Activated naive CD4-positive, alpha-beta T cell treated with anti-CD3 and anti-CD28 coated beads, Interleukin-2, amount 50 U/mL, for 72 hours (primary cell): ENCODE measurements at regions not wholly inside any gene's neighbourhood (a gene's known extent, or its start where the extent isn't known, plus 50 kb on each side); places are given as distances from the start of the nearest gene placed in this dataset.

Experiments
- ATAC-seq, 2 donors: fragments of 150-1000 bp; cut with Tn5 transposase; 2 replicates each; pipeline ENCODE4 v1.10.0; 2021; ENCODE audit warnings: mild to moderate bottlenecking in 2 of 2, moderate library complexity in 2 of 2
- DNase-seq, 2 donors: peaks; one replicate each; pipeline ENCODE4 v3.0.0; 2021 to 2022; ENCODE audit warnings: low spot score in 2 of 2
- H3K27ac Mint-ChIP-seq, 2 donors: one replicate each; pipeline ENCODE4 v1.8.0; 2022; ENCODE audit warnings: mild to moderate bottlenecking in 2 of 2, mixed read lengths in 2 of 2
- H3K36me3 Mint-ChIP-seq, 2 donors: one replicate each; pipeline ENCODE4 v1.8.0; 2022; ENCODE audit warnings: mixed read lengths in 2 of 2
- H3K9me3 Mint-ChIP-seq, 2 donors: one replicate each; pipeline ENCODE4 v1.8.0; 2022; ENCODE audit warnings: mixed read lengths in 2 of 2

DNA sequence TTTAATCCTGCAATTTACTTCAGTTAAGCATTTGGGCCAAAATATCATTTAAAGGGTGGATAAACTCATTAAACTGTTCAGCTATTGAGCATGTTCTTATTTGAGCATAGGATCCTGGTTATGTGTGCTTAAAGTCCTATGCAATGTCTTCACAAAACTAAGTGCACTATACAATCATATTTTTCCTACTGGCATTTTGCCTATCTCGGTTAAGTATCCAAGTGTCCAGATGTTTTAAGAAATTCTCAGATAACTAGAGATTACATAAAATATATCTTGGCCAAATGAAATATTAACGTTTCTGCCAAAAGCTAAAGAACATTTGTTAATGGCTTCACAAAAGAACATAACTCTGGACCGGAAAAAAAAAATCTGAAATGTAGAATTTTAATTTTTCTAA lies 250.8 kb upstream of the LRFN5 start:
- ATAC-seq = no peak
- no peak for DNase-seq
- Mint-ChIP-seq H3K9me3 (peaks cover 4 to 7% of the 10 kb centered on the region in 2 donors), H3K36me3 (no peaks in the 10 kb centered on the region), H3K27ac (no peak overlapping the region)

DNA sequence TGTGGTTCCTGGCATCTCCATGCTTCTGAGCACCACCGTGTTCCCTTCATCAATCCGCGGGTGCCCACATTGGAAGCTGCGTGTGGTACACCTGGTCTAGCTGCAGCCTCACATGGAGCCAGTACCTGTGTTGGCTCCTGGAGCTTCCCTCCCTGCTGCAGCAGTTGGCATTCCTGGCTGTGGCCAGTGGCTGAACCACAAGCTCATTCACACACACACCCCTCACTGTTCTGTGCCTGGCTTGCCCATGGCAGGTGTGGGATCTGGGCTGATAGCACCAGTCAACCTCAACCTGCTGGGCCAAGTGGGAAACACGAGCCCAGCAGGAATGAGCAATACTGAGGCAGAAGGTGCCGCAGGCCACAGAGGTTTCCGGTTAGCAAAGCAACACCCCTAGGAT lies 256.2 kb upstream of the LRFN5 start:
- Mint-ChIP-seq H3K27ac (no peak overlapping the region), H3K9me3 (peaks cover 0 to 3% of the 10 kb centered on the region in 2 donors), H3K36me3 (no peaks in the 10 kb centered on the region)
- no peak for ATAC-seq
- no peak for DNase-seq

DNA sequence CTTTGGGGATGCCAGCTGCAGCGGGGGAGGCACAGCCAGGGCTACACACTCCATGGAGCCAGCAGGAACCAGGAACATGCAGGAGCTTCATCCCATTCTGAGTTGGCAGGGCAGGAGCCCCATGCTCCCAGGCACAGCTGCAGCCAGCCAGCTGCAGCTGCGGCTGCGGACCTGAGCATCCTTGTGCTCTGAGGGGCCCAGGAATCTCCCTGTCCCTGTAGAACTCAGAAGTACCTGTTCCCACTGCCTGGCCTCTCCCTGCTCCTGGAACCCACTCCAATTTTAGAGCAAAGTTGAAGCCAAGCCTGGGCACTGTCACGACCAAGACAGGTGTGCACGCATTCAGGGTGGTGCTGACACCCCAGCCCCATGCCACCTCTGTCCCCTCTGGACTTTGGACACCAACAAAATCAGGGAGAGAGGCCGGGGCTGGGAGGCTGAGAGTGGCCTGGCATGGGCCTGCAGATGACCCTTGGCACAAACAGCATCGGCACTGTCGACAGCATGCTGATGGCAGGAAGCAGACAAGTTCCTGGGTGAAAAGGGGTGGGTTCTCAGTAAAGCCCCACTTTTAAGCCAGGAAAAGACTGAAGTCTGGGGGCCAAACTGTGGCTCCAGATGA lies 257.3 kb upstream of the LRFN5 start:
- H3K36me3 Mint-ChIP-seq = no peaks in the 10 kb centered on the region
- no peaks in the 10 kb centered on the region for H3K9me3 Mint-ChIP-seq
- no peak overlapping the region for H3K27ac Mint-ChIP-seq
- ATAC-seq (no peak), DNase-seq (no peak)

DNA sequence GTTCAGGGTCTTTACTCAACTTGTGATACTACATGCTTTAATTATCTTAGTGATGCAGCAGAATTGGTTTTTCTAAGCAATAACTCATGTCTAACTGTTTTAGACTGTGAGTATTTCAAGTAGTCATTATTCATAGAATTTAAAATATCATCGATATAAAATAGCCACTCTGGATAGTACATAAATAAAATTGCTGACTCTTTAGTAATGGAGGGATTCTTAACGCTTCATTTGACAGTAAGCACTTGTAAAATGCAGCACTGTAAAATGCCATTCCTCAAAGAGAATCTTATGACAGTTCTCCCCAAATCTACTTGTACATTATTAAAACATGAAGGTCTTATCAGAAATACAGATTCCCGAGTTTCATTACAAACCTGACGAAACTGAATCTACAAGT lies 262.8 kb upstream of the LRFN5 start:
- H3K9me3 Mint-ChIP-seq = peaks cover 7 to 8% of the 10 kb centered on the region in 2 donors
- H3K36me3 Mint-ChIP-seq = no peaks in the 10 kb centered on the region
- no peak for DNase-seq
- no peak for ATAC-seq
- H3K27ac Mint-ChIP-seq = no peak overlapping the region

DNA sequence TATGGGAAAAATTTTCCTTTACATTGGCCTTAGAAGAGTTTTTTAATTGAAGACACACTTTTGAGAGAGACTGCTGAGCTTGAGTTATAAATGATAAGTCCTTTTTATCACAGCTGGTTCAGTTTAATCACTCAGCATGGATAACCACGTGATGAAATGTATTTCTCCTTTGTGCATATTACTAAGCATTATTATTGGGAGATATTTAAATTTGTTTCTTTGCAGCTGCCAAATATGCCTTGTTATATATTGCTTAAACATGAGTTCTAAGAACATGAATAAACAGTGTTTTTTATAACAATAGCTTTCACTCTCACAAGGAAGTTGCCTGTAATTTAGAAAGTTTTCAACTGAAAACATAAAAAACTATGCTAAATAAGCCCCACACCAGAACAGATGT lies 293.5 kb upstream of the LRFN5 start:
- Mint-ChIP-seq H3K27ac (no peak overlapping the region), H3K9me3 (peaks cover 5 to 11% of the 10 kb centered on the region in 2 donors), H3K36me3 (peaks cover 0 to 7% of the 10 kb centered on the region in 2 donors)
- DNase-seq = no peak
- no peak for ATAC-seq

DNA sequence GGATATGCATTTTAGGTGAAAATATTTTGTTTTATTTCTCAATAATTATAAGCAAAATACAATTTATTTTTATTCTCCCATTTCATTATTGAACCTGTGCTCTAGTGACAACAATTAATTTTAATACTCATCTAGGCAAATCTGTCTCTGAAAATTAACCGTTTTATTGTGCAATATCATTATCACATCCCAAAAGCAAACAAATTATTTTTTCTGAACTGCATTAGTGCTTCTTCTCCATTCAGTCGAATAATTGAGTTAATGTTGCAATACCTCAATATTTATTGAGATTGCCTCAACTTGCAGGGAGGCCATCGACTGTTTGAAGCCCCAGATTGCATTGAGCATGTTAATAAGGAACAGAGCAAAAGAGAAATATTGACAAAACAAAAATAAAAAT lies 303.2 kb upstream of the LRFN5 start:
- DNase-seq (no peak), ATAC-seq (no peak)
- Mint-ChIP-seq H3K9me3 (no peaks in the 10 kb centered on the region), H3K27ac (no peak overlapping the region), H3K36me3 (no peaks in the 10 kb centered on the region)

DNA sequence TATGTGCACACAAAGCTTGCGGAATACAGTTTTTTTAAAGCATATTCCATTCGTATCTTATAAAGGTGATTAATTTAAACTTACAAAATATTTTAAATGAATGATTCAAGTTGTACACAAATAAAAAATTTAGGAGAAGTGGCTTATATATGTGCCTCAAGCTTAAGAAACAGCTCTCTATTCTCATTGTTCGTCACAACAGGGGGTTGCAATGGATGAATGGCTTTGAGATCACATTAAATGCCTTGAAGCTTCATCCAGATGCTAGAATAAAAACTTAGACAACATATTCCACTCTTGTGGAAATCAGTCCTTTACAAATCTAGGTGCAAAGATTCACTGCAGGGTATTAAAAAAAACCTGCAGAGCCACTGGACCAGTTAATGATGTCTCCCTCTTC lies 303.9 kb upstream of the LRFN5 start:
- no peaks in the 10 kb centered on the region for H3K9me3 Mint-ChIP-seq
- no peak for ATAC-seq
- no peaks in the 10 kb centered on the region for H3K36me3 Mint-ChIP-seq
- DNase-seq = no peak
- no peak overlapping the region for H3K27ac Mint-ChIP-seq

DNA sequence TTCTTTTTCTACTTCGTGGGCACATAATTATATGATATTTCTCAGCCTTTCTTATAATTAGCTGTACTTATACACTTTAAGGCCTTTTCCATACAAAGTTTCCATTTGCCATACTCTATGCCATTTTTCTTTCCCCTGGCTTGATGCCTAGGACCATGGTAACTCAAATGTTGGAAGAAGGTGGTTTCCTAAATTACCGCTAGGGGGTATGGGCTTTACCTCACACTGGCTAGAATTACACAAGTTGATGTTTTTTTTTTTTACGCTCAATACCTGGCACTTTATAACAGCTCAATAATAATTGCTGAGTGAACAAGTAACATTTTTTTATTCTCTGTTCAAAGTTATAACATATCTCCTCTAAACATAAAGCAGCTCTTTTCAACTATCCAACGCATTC lies 306.8 kb upstream of the LRFN5 start:
- Mint-ChIP-seq H3K27ac (no peak overlapping the region), H3K9me3 (no peaks in the 10 kb centered on the region), H3K36me3 (no peaks in the 10 kb centered on the region)
- ATAC-seq = no peak
- no peak for DNase-seq

DNA sequence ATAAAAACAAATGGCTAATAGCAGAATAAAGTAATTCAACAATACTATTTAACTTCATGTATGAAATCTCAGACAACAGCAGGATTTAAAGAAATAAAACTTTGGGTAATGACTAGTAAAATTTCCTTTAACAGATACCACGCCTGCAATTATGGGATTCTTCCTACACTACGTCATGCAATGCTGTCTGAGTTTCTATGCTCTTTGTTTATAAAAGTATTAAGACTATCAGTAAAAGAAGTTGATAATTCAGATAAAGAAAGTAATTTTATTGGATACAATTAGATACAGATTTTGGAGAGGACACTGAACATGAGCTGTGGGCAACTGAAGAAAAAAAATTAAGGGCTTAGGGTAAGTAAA lies 308.4 kb upstream of the LRFN5 start:
- no peak overlapping the region for H3K27ac Mint-ChIP-seq
- H3K36me3 Mint-ChIP-seq = no peaks in the 10 kb centered on the region
- DNase-seq (no peak), ATAC-seq (no peak)
- peaks cover 2 to 4% of the 10 kb centered on the region in 2 donors for H3K9me3 Mint-ChIP-seq

DNA sequence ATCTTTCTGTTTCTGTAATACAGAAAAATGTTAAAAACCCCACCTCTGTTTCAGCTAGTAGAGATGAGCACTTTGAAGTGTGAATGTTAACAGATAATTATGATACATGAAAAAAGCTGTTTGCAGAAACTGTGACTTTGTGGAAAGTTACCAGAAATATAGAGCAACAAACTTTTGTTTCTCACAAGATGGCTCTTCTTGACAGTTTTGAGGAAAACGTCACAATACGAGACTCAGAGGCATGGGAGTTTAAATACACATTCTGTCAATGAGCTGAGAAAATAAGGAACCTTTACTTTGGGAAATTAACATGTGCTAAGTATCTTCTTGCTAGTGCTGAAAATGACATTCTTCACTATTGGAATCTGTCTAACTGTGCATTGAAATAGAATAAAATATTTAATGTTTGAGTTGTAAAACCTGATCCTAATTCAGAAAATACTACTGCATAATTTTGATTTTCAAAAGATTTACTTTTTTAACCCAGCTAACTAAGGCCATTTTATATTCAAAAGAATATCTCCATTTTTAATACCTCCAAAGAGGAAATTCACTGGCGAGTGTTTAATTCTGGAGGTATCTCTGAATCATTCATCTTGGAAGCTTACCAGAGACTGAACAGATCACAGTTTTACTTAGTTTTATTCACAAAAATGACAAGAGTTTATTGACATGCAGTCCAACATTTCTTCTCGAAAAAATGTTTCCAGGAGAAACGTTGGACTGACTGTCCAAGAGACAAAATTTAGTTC lies 308.9 kb upstream of the LRFN5 start:
- Mint-ChIP-seq H3K9me3 (peaks cover 4% of the 10 kb centered on the region in 2 donors), H3K27ac (no peak overlapping the region), H3K36me3 (no peaks in the 10 kb centered on the region)
- DNase-seq (no peak), ATAC-seq (no peak)

DNA sequence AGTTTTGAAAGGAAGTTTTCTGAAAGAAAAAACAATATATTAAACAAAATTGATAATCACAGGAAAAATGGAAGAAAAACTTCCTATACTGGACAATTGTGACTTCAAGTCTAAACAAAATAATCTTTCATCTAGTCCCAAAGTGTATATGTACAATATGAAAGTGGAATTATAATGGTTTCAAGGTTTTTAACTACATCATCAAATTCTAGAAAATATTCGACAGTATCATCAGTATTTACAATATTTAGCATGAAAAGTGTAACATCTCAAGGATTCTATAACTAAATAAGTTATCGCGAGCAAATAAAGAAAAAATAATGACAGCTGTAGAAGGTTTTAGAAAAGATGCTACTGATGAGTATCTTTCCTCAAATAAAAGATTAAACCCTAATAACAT lies 310.9 kb upstream of the LRFN5 start:
- DNase-seq = no peak
- no peak for ATAC-seq
- no peaks in the 10 kb centered on the region for H3K36me3 Mint-ChIP-seq
- no peak overlapping the region for H3K27ac Mint-ChIP-seq
- peaks cover 4% of the 10 kb centered on the region in 2 donors for H3K9me3 Mint-ChIP-seq

DNA sequence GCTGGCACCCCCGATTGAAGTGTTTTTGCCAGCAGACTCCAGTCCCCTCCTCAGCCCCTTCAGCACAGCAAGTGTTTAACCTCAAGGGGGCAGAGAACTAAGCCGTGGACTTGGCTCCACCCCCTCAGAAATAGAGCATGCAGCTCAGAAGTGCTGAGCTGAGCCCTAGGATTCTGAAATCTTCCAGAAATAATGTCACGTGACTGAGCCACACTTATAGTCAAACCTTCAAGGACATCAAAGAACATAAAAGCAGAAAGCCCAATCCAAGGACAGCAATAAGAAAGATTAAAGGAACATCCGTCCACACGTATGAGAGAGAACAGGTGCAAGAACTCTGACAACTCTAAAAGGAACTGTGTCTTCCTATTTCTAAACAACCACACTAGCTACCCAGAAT lies 317.7 kb upstream of the LRFN5 start:
- no peak for ATAC-seq
- Mint-ChIP-seq H3K36me3 (peaks cover 7 to 8% of the 10 kb centered on the region in 2 donors), H3K9me3 (peaks cover 14 to 21% of the 10 kb centered on the region in 2 donors), H3K27ac (no peak overlapping the region)
- no peak for DNase-seq

DNA sequence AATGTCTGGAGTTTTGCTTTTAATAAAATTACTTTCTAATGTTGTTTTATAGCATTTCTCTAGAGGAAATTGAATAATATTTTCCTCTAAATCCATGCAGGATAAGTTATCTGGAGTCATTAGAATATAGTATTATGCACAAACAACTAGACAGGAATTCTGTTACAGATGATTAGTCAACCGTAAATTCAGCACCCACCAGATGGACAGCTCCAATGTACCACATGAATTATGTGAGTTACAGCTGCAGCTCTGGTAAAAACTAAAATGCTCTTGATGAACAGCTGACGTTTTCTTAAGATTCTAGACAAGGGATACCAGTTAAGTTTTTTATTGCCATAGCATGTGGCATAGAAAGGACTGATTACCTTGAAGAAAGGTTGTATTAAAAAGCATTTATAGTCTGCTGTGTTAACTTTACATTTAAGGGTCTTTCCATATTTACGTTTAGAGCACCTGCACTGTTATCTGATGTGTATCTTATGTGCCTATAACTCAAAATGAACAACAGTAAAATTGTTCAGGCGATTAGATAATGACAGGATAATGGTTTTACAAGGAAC lies 321.4 kb upstream of the LRFN5 start:
- ATAC-seq = no peak
- Mint-ChIP-seq H3K27ac (no peak overlapping the region), H3K9me3 (peaks cover 14 to 17% of the 10 kb centered on the region in 2 donors), H3K36me3 (peaks cover 7 to 8% of the 10 kb centered on the region in 2 donors)
- peak in 1 of 2 donors; percentile 2 for DNase-seq

DNA sequence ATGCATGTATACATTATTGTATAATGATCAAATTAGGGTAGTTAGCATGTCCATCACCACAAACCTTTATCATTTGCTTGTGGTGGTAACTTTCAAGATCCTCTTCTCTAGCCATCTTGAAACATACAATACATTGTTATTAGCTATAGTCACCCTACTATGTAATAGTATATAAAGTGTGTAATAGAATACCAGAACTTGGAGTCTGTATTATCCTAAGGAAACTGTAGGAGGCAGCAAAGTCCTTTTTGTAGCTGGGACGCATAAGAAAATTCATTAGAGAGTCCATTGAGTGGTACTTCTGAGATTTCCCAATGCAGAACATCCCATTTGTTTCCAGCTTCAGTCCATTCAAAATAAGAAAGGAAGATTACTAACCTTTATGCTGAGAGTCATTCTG lies 325.9 kb upstream of the LRFN5 start:
- Mint-ChIP-seq H3K36me3 (no peaks in the 10 kb centered on the region), H3K9me3 (peaks cover 10 to 14% of the 10 kb centered on the region in 2 donors), H3K27ac (no peak overlapping the region)
- ATAC-seq (no peak), DNase-seq (no peak)

DNA sequence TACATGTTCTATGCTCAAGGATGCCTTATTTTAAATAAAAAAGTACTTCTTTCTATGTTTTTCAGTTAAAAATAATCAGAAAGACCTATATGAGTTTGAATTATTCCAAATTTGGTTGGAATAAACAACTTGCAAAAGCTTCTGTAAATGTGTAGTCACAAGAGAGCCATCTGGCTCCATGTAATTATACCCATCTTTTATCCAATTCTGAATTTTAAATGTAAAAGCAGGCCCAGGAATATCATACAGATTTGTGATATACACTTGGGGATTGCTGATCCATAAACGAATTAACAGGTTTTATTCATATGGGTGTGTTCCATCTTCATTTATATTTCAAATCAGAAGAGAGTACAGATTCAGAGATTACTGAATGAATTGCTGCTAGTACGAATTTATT lies 329.2 kb upstream of the LRFN5 start:
- Mint-ChIP-seq H3K9me3 (peaks cover 10 to 14% of the 10 kb centered on the region in 2 donors), H3K27ac (no peak overlapping the region), H3K36me3 (no peaks in the 10 kb centered on the region)
- no peak for DNase-seq
- ATAC-seq = no peak

DNA sequence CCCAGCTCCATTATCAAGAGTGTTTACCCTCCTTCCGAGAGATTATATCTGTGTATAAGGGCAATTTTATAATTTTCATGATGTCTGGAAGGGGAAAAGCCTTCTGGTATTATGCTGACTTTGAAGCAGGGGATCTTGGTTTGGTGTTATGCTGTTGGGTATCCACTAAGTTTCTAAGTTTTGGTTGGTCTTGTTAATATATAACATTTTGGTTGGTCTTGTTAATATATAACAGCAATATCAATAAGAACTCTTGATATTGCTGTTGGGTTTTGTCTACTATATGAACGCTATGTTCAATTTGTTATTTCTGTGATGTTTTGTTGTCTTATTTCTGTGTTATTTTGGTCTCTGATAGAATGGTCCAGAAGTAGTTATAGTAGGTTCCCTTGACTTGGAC lies 349.2 kb upstream of the LRFN5 start:
- H3K36me3 Mint-ChIP-seq = no peaks in the 10 kb centered on the region
- H3K9me3 Mint-ChIP-seq = peaks cover 4% of the 10 kb centered on the region in 2 donors
- ATAC-seq (no peak), DNase-seq (no peak)
- no peak overlapping the region for H3K27ac Mint-ChIP-seq

DNA sequence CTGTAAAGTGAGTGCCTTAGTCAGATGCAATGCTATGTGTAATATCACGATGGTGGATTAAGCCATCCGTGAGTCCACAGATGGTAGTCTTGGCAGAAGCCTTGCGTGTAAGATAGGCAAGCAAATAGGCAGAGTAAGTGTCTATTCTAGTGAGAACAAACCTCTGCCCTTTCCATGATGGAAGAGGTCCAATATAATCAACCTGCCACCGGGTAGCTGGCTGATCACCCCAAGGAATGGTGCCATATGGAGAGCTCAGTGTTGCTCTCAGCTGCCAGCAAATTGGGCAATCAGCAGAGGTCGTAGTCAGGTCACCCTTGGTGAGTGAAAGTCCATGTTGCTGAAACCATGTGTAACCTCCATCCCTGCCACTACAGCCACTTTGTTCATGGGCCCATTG lies 371.2 kb upstream of the LRFN5 start:
- H3K27ac Mint-ChIP-seq = no peak overlapping the region
- DNase-seq = no peak
- ATAC-seq = no peak

DNA sequence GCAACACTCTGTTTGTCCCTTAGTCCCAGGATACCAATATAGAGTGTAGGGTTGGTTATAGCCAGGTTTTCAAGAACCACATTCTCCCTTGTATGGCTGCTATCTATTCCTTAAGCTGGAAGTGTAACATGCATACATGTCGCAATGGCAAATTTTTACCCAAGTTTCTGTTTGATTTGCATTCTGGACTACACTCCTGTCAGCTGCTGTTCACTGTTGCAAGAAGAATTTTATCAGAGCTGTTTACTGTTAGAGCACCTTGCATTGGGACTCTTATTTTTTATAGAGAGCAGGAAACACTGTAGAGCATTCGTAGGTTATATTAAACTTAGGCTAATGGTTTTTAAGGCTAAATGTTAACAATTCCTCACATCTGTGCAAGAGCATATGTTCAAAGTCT lies 376.0 kb upstream of the LRFN5 start:
- no peak overlapping the region for H3K27ac Mint-ChIP-seq
- DNase-seq (no peak), ATAC-seq (no peak)
- no peaks in the 10 kb centered on the region for H3K36me3 Mint-ChIP-seq
- H3K9me3 Mint-ChIP-seq = peaks cover 0 to 6% of the 10 kb centered on the region in 2 donors

More for the DNA sequence above, 371.2 kb upstream of the LRFN5 start:
- H3K36me3 Mint-ChIP-seq = peaks cover 0 to 5% of the 10 kb centered on the region in 2 donors
- peaks cover 0 to 21% of the 10 kb centered on the region in 2 donors for H3K9me3 Mint-ChIP-seq
